ENCODE measurements at regions not wholly inside any gene's neighbourhood (a gene's known extent, or its start where the extent isn't known, plus 50 kb on each side); places are given as distances from the start of the nearest gene placed in this dataset.

DNA sequence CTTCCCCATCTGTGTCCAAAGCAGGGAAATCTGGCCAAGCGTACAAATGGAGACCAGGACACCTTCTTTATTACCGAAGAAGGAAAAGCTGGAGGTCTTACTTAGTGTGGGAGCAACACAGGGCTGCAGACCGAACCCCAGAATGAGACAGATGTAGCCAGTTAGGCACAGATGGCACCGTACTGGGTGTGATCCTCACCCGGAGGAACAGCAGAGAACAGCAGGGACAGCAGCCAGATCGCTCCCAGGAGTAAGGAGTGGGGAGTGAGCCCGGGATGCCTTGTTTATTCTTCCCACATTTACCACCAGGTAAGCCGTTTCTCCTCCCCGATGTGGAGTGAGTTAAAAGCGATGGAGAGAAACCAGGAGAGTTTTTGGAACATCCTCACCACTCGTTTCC lies 150.7 kb upstream of the SPRED2 start:
- TF ChIP-seq, protein P1, sequence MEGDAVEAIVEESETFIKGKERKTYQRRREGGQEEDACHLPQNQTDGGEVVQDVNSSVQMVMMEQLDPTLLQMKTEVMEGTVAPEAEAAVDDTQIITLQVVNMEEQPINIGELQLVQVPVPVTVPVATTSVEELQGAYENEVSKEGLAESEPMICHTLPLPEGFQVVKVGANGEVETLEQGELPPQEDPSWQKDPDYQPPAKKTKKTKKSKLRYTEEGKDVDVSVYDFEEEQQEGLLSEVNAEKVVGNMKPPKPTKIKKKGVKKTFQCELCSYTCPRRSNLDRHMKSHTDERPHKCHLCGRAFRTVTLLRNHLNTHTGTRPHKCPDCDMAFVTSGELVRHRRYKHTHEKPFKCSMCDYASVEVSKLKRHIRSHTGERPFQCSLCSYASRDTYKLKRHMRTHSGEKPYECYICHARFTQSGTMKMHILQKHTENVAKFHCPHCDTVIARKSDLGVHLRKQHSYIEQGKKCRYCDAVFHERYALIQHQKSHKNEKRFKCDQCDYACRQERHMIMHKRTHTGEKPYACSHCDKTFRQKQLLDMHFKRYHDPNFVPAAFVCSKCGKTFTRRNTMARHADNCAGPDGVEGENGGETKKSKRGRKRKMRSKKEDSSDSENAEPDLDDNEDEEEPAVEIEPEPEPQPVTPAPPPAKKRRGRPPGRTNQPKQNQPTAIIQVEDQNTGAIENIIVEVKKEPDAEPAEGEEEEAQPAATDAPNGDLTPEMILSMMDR (conservative IDR thresholded peaks at IDR 0.05; ENCODE audit: low read depth, low read length), result no peak
- no peak for DNase-seq (ENCODE audit: low read depth)
- no peak overlapping the region for H3K4me3 ChIP-seq (ENCODE audit: low read depth, low read length)

DNA sequence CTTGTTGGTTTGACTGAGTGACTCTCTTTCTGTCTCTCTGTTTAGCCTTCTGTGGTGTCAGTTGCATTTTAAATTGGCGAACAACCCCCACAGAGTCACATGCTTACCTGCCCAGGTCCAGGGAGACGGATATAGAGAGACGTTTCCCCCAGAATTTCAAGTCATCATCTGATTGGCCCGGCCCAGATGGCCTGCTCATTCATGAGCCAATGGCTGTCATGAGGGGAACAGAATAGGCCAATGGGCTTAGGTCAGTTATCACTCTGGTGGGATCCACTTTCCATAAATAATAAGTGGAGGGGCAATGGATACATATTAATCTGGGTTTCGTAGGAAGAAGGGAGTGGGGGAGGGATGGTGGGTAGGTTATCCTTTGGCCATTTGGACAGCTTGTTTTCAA lies 150.0 kb upstream of the SPRED2 start:
- DNase-seq (ENCODE audit: low read depth), result no peak
- no peak overlapping the region for H3K4me3 ChIP-seq (ENCODE audit: low read depth, low read length)
- TF ChIP-seq, protein P1 (conservative IDR thresholded peaks at IDR 0.05; ENCODE audit: low read depth, low read length), result no peak

- DNase-seq (ENCODE audit: low read depth), result no peak
- TF ChIP-seq, protein P1 (conservative IDR thresholded peaks at IDR 0.05; ENCODE audit: low read depth, low read length), result no peak
Measured at GRCh38 chr2:65580824-65581223, 148.4 kb upstream of the SPRED2 start.

DNA sequence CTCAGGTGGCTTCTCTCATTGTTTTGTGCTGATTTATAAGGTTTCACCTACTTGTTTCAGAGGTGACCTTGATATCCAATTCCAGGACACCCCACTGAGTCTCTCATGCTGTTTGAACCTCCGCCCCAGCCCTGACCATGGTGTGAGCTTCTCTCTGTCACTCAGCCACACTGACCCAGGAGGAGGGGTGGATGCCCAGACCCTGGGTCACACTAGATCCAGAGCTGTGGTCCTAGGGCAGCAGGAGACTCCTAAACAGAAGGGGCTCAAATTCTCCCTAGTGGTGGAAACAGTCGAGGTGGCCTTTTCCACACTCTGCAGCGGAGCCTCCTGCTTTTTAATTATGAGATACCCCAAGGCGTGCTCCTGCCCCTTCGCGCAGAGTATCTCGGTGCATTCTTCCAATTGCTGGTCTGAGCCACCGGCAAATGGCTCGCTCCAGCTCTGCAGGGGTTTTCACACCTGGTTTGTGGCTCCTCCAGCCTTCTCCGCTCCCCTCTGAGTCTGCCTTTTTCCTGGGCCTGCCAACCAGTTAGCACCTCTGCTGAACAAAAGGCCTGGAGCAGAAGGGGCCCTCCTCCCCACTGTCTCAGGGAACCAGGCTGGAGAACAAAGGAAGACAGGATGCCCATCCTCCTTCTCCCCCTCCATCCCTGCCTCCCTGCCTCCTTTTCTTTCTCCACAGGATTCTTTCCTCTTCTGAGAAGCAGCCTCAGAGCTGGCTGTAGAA lies 147.3 kb upstream of the SPRED2 start:
- TF ChIP-seq, protein P1 (conservative IDR thresholded peaks at IDR 0.05; ENCODE audit: low read depth, low read length), result no peak
- no peak overlapping the region for H3K4me3 ChIP-seq (ENCODE audit: low read depth, low read length)
- no peak for DNase-seq (ENCODE audit: low read depth)

More at GRCh38 chr2:65580824-65581223, 148.4 kb upstream of the SPRED2 start:
- no peak overlapping the region for H3K4me3 ChIP-seq (ENCODE audit: low read depth, low read length)

DNA sequence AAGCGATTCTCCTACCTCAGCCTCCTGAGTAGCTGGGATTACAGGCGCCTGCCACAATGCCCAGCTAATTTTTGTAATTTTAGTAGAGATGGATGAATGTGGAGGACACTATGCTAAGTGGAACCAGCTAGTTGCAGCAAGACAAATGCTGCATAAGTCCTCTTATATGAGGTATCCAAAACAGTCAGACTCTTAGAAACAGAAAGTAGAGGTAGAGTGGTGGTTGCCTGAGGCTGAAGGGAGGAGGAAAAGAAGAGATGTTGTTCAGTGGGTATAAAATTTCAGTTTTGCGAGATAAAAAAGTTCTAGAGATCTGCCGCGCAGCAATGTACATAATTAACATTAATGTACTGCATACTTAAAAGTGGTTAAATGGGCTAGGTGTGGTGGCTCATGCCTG lies 145.3 kb upstream of the SPRED2 start:
- H3K4me3 ChIP-seq (ENCODE audit: low read depth, low read length), result no peak overlapping the region
- no peak for DNase-seq (ENCODE audit: low read depth)
- TF ChIP-seq, protein P1 (conservative IDR thresholded peaks at IDR 0.05; ENCODE audit: low read depth, low read length), result no peak

GRCh38 chr2:65576861-65577601 lies 144.6 kb upstream of the SPRED2 start:
- TF ChIP-seq, protein P1 (conservative IDR thresholded peaks at IDR 0.05; ENCODE audit: low read depth, low read length), result no peak
- DNase-seq (ENCODE audit: low read depth), result peak; percentile 96
- H3K4me3 ChIP-seq (ENCODE audit: low read depth, low read length), result no peak overlapping the region

Measured in choroid plexus epithelial cell (primary cell).